ENCODE measurements at regions not wholly inside any gene's neighbourhood (a gene's known extent, or its start where the extent isn't known, plus 50 kb on each side); places are given as distances from the start of the nearest gene placed in this dataset.

DNA sequence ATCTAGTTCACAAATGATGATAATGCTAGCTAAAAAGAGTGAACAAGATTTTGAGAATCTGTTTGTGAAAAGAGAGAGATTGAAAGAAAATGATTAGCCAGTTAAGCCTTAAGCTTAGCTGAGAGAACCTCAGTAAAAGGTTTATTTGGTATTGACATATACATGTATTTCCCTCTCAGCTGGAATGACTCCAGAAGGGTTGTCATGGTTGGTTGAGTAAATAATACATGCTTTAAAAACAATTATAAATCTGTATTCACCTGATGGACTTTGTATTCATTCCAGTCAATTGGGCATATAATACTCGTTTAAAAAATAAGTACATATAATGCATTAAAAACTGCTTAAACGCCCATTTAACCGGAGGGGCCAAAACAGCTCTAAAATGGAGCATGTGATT lies 181.4 kb downstream of the GRB14 start:
- TF ChIP-seq, protein P1, sequence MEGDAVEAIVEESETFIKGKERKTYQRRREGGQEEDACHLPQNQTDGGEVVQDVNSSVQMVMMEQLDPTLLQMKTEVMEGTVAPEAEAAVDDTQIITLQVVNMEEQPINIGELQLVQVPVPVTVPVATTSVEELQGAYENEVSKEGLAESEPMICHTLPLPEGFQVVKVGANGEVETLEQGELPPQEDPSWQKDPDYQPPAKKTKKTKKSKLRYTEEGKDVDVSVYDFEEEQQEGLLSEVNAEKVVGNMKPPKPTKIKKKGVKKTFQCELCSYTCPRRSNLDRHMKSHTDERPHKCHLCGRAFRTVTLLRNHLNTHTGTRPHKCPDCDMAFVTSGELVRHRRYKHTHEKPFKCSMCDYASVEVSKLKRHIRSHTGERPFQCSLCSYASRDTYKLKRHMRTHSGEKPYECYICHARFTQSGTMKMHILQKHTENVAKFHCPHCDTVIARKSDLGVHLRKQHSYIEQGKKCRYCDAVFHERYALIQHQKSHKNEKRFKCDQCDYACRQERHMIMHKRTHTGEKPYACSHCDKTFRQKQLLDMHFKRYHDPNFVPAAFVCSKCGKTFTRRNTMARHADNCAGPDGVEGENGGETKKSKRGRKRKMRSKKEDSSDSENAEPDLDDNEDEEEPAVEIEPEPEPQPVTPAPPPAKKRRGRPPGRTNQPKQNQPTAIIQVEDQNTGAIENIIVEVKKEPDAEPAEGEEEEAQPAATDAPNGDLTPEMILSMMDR (IDR thresholded peaks at IDR 0.05; ENCODE audit: low read depth, low read length): no peak
- no peak overlapping the region for H3K4me3 ChIP-seq (ENCODE audit: low read depth, low read length)

DNA sequence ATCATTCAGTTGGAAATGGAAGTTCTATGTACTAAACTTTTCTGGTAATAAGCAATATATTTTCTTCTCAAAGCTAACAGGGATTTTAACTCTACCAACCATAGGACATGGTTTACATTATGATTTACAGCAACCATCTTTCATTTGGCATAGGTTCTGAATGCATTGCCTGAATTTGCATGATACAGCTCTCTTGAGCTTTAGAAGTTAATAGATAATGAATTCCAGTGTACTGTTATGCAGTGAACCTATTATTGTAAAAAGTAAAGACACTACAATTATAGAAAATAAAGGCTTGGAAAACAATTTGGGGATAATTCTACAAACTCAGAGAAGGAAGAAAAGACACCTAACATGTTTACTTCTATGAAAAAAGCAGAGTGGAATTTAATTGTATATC lies 182.0 kb downstream of the GRB14 start:
- TF ChIP-seq, protein P1 (IDR thresholded peaks at IDR 0.05; ENCODE audit: low read depth, low read length): no peak
- no peak overlapping the region for H3K4me3 ChIP-seq (ENCODE audit: low read depth, low read length)

DNA sequence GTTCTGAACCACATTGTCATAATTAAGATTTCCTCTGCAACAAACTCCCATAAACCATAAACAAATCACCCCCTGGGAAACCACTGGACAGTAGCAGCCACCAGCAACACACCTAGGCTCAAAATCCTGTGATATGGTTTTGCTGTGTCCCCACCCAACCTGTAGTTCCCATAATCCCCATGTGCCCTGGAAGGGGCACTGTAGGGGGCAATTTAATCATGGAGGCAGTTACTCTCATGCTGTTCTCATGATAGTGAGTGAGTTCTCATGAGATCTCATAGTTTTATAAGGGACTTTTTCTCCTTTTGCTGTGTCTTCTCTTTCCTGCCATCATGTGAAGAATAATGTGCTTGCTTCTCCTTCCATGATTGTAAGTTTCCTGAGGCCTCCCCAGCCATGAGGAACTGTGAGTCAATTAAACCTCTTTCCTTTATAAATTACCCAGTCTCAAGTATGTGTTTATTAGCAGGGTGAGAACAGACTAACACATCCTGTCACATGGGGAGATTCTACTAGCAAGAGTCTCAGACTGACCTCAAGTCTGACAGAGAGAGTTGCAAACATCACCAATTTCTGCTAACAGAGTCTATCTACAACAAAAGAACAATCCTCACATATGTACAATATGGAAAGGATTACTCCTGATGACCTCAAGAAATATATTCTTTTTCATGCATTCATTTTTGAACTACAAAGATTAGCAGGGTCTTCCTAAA lies 182.6 kb downstream of the GRB14 start:
- H3K4me3 ChIP-seq (ENCODE audit: low read depth, low read length): no peak overlapping the region
- TF ChIP-seq, protein P1 (IDR thresholded peaks at IDR 0.05; ENCODE audit: low read depth, low read length): no peak

DNA sequence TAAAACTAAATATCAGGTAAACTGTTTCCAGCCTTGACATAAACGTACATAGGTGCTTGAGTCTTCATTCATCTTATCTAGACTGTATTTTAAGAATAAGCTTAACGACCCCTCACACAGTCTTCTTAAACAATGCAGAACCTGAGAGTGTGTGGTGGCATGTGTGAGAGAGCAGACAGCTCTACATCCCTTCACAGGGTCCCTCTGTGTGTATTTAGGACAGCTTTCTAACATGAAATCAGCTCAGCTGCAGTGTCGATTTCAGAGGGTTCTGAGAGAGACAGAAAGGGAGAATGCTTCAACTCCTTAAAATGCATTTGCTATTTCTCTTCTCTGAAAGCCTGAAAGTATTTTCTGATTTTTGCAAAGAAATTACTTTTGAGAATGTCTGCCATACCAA lies 185.2 kb downstream of the GRB14 start:
- TF ChIP-seq, protein P1 (IDR thresholded peaks at IDR 0.05; ENCODE audit: low read depth, low read length): no peak
- no peak overlapping the region for H3K4me3 ChIP-seq (ENCODE audit: low read depth, low read length)

DNA sequence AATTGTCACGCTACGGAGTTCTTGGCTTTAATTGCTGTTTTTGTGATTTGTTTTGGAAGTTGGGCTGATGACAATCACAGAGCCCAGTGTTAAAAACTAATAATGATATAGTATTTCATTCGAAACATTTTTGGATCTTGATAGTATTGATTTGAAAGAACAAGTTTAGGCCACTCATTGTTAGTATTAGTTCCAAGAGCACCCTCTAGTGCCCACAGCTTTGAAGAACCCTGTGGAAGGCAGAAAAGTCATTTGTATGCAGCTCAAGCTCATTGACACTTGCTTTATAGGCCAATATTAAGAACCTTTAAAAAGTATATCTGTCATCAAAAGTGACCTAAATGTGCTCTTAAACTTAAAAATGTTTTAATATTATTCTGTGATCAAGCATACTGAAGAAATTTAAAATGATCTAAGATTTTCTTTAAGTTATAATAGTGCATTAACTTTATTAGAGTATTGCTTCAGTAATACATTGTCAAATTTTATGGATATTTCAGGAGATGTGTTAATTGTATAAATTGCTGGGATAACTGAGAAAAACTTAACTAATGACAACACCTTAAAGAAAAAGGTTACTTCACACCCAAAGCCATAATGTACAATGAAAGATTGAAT lies 191.0 kb downstream of the GRB14 start:
- TF ChIP-seq, protein P1 (IDR thresholded peaks at IDR 0.05; ENCODE audit: low read depth, low read length): peak; percentile 37
- H3K4me3 ChIP-seq (ENCODE audit: low read depth, low read length): no peak overlapping the region

DNA sequence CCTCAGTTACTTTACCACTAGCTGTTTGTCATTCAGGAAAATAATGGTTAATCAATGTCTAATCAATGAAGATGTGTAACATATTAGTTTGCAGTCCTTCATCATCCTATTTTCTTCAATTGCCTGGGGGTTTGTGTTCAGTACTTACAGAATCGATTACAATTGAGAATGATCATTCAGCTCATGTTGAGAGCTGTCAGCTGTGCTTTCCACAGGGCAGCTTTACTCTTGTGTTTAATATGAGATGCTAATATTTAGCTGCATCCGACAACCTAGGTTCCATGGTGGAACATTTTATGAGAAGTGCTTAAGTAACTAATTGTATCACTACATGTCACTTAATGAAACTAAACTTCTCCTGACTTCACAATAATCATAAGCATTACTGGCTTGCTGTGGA lies 191.9 kb downstream of the GRB14 start:
- no peak overlapping the region for H3K4me3 ChIP-seq (ENCODE audit: low read depth, low read length)
- TF ChIP-seq, protein P1 (IDR thresholded peaks at IDR 0.05; ENCODE audit: low read depth, low read length): no peak

DNA sequence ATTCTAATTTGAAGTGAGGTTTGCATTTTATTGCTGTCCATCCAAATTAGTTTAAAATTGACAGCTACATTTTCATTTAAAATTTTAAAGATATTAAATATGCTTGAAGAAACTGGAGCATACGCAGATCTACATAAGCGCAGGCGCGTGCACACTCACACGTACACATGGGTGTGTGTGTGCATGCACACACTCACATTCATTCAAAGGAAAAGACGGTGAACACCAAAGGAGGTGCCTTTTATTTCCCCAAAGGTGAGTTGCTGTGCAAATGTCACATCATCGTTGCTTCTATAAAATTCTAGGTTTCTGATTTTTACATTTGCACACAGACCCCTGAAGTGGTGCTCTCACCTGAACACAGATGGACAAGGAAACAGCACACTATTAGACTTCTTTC lies 194.2 kb downstream of the GRB14 start:
- TF ChIP-seq, protein P1 (IDR thresholded peaks at IDR 0.05; ENCODE audit: low read depth, low read length): no peak
- no peak overlapping the region for H3K4me3 ChIP-seq (ENCODE audit: low read depth, low read length)

Data from WI38 (cell line).